Peyer's patch (tissue), 4 donors: ENCODE measurements at regions not wholly inside any gene's neighbourhood (a gene's known extent, or its start where the extent isn't known, plus 50 kb on each side); places are given as distances from the start of the nearest gene placed in this dataset.

Experiments
- CTCF ChIP-seq, 6 experiments: fragments of 450-650 bp in 4 of 6; fragments of 200-600 bp in 2 of 6; sonication (generic) in 1 of 6; IDR thresholded peaks; one replicate each; pipeline ENCODE4 v1.5.1; 2017 to 2019; ENCODE audit warnings: antibody characterized with exemption in 6 of 6, mild to moderate bottlenecking in 3 of 6, moderate library complexity in 1 of 6
- POLR2A ChIP-seq, 2 donors: fragments of 450-650 bp; IDR thresholded peaks; one replicate each; pipeline ENCODE4 v1.5.1; 2017; ENCODE audit warnings: antibody characterized with exemption in 2 of 2, mild to moderate bottlenecking in 2 of 2, moderate library complexity in 2 of 2

- TF ChIP-seq POLR2A (IDR thresholded peaks at IDR 0.05) (no peak), CTCF (IDR thresholded peaks at IDR 0.05) (no peak)
These were observed 66.9 kb upstream of the ECE1 start for GRCh38 chr1:21357161-21357560.
